ENCODE measurements at regions not wholly inside any gene's neighbourhood (a gene's known extent, or its start where the extent isn't known, plus 50 kb on each side); places are given as distances from the start of the nearest gene placed in this dataset.

- TF ChIP-seq, protein P1, sequence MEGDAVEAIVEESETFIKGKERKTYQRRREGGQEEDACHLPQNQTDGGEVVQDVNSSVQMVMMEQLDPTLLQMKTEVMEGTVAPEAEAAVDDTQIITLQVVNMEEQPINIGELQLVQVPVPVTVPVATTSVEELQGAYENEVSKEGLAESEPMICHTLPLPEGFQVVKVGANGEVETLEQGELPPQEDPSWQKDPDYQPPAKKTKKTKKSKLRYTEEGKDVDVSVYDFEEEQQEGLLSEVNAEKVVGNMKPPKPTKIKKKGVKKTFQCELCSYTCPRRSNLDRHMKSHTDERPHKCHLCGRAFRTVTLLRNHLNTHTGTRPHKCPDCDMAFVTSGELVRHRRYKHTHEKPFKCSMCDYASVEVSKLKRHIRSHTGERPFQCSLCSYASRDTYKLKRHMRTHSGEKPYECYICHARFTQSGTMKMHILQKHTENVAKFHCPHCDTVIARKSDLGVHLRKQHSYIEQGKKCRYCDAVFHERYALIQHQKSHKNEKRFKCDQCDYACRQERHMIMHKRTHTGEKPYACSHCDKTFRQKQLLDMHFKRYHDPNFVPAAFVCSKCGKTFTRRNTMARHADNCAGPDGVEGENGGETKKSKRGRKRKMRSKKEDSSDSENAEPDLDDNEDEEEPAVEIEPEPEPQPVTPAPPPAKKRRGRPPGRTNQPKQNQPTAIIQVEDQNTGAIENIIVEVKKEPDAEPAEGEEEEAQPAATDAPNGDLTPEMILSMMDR (IDR thresholded peaks at IDR 0.05; ENCODE audit: control extremely low read depth, extremely low read depth, low read depth, missing control alignments), result no peak
- ChIA-PET POLR2A (no interaction called here), CTCF (no interaction called here)
- no peak for DNase-seq (ENCODE audit: extremely low spot score)
Observed at GRCh38 chrX:51272638-51273037, 60.0 kb upstream of the NUDT10 start.

DNA sequence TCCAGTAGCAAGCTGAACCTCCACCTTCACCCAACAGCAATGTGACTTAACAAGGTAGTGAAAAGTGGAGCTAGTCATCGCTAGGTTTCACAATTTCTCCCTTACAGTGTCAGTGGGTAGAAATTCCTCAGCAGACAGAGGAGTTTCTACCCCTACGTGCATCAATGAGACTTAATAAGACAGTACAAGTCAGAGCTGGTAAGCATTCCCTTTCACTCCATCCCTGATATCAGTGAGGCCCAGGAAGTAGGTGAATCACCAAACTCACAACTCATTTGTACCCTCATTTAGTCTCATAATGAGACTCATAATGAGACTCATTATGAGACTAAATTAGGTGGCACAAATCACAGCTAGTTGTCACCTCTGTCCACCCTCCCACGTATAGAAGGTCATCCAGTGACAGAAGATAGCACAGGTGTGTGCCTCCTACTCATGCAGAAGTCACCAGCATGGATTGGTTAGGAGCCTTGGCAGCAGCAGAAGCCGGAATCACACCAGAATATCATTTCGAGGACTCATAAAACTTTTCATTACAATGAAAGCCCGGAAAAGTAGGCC is 50.8 kb upstream of the NUDT10 start:
- no peak for DNase-seq (ENCODE audit: extremely low spot score)
- ChIA-PET CTCF (no interaction called here), POLR2A (no interaction called here)
- TF ChIP-seq, protein P1 (IDR thresholded peaks at IDR 0.05; ENCODE audit: control extremely low read depth, extremely low read depth, low read depth, missing control alignments), result no peak

Data from GM10248 (cell line).